Fibroblast of pulmonary artery (primary cell): ENCODE measurements at regions not wholly inside any gene's neighbourhood (a gene's known extent, or its start where the extent isn't known, plus 50 kb on each side); places are given as distances from the start of the nearest gene placed in this dataset.

ENCODE experiments used
- DNase-seq: peaks from one replicate; pipeline ENCODE4 v3.0.0-alpha.2; 2010; ENCODE audit warnings: low read depth
- H3K4me3 ChIP-seq: replicated peaks from 2 replicates; pipeline ENCODE4 v1.5.1; 2011; ENCODE audit warnings: low read depth, mild to moderate bottlenecking, control low read depth, low read length, moderate library complexity
- CTCF ChIP-seq: IDR thresholded peaks from 2 replicates; pipeline ENCODE4 v1.5.1; 2011; ENCODE audit warnings: mild to moderate bottlenecking, control low read depth, low read length, inconsistent platforms; ENCODE audit errors: missing control alignments

DNA sequence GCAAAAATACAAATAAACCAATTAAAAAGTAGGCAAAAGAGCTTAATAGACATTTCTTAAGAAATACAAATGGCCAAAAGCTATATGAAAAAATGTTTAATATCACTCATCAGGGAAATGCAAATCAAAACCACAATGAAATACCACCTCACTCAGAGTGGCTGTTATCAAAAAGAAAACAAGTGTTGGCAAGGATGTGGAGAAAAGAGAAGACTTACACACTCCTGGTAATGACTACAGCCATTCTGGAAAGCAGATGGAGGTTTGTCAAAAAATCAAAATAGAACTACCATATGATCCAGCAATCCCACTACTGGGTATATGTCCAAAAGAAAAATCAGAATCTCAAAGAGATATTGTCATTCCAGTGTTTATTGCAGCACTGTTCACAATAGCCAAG is 223.5 kb upstream of the SLC10A2 start:
- H3K4me3 ChIP-seq, result no peak overlapping the region
- peak; percentile 65 for DNase-seq
- TF ChIP-seq CTCF, result no peak

GRCh38 chr13:103288114-103288513 is 221.9 kb upstream of the SLC10A2 start:
- H3K4me3 ChIP-seq, result no peak overlapping the region
- no peak for TF ChIP-seq CTCF

GRCh38 chr13:103287659-103288058 is 221.4 kb upstream of the SLC10A2 start:
- TF ChIP-seq CTCF, result no peak
- H3K4me3 ChIP-seq, result no peak overlapping the region
- DNase-seq, result peak; percentile 33

More at GRCh38 chr13:103288114-103288513, 221.9 kb upstream of the SLC10A2 start:
- DNase-seq, result peak; percentile 20

- no peak for TF ChIP-seq CTCF
- peak; percentile 13 for DNase-seq
- H3K4me3 ChIP-seq, result no peak overlapping the region
These were observed 218.2 kb upstream of the SLC10A2 start for GRCh38 chr13:103284466-103284865.

- H3K4me3 ChIP-seq, result no peak overlapping the region
- no peak for DNase-seq
- no peak for TF ChIP-seq CTCF
These were observed 217.2 kb upstream of the SLC10A2 start for GRCh38 chr13:103283451-103283820.

DNA sequence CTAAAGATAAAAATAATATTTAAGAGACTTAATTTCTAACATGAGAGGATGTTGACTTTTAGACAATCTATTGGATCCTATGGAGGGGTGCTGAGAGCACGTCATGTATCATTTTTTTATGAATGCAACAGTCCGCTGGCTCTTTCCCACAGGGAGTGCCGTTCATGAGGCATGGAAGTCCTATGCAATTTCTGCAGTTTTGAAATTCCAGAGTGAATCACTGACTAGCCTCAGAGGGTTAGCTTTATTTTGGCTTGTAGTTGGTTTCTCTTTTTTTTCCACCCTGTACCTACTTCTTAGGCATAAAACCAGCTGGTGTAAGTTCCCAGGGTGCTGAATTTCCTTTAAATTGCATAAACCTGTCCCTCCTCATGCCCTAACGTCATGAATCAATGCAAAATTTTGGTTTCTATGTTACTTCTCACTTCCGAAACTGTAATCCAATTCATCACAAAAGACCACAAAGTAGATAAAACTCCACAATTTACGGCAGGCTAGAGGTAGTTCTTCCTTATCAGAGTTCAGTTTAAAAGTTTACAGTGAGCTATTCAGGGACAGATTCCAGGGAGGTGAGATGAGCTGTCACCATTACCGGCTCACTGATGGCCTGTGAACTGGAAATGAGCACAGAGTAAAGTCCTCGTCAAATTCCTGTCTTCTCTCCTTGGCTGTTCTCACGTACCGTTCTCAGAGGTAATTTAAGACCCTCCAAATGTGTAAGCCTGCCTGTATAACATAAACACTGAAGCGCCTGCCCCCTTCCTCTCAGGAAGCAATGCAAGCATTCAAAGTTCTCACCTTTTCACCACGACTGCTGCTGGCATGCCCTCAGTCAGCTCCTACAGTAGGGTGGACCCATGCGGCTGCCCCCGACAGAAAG is 216.6 kb upstream of the SLC10A2 start:
- H3K4me3 ChIP-seq, result peak overlapping the region; percentile 36
- TF ChIP-seq CTCF, result no peak
- peak; percentile 95 for DNase-seq
